ENCODE measurements at regions not wholly inside any gene's neighbourhood (a gene's known extent, or its start where the extent isn't known, plus 50 kb on each side); places are given as distances from the start of the nearest gene placed in this dataset.

DNA sequence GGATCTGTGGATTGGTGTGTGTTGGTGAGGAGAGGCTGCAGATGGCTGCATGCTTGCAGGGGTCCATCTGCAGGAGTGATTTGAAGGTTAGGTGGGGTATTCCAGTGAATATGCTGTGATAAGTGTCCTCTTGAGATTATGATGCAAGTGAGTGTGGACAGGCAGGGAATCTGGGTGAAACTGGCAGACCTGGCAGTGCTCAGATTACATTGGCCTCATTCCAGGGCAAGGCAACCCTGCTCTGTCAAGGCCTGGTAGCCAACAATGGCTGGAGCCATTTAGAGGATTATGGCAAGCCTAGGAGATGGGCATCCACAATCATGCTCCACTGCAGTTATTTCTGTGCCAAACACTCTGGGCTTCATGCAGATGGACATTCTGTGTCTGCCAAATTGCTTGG is 113.9 kb downstream of the RTL3 start:
- Histone ChIP-seq H3K9ac (no peak overlapping the region), H3K27me3 (ENCODE audit: control insufficient read depth, insufficient read depth, low read length) (no peaks in the 10 kb centered on the region), H3K4me3 (ENCODE audit: low read depth, low read length) (no peak overlapping the region), H3K4me1 (no peaks in the 10 kb centered on the region), H3K9me3 (ENCODE audit: control insufficient read depth, low read length) (no peaks in the 10 kb centered on the region), H3K36me3 (ENCODE audit: control insufficient read depth, insufficient read depth, low read length) (no peaks in the 10 kb centered on the region), H2AFZ (no peak overlapping the region), H3K27ac (no peak overlapping the region), H3K79me2 (no peaks in the 10 kb centered on the region), H3K4me2 (ENCODE audit: low read length) (no peak overlapping the region)
- TF ChIP-seq, protein P1, sequence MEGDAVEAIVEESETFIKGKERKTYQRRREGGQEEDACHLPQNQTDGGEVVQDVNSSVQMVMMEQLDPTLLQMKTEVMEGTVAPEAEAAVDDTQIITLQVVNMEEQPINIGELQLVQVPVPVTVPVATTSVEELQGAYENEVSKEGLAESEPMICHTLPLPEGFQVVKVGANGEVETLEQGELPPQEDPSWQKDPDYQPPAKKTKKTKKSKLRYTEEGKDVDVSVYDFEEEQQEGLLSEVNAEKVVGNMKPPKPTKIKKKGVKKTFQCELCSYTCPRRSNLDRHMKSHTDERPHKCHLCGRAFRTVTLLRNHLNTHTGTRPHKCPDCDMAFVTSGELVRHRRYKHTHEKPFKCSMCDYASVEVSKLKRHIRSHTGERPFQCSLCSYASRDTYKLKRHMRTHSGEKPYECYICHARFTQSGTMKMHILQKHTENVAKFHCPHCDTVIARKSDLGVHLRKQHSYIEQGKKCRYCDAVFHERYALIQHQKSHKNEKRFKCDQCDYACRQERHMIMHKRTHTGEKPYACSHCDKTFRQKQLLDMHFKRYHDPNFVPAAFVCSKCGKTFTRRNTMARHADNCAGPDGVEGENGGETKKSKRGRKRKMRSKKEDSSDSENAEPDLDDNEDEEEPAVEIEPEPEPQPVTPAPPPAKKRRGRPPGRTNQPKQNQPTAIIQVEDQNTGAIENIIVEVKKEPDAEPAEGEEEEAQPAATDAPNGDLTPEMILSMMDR (IDR thresholded peaks at IDR 0.05) = no peak

DNA sequence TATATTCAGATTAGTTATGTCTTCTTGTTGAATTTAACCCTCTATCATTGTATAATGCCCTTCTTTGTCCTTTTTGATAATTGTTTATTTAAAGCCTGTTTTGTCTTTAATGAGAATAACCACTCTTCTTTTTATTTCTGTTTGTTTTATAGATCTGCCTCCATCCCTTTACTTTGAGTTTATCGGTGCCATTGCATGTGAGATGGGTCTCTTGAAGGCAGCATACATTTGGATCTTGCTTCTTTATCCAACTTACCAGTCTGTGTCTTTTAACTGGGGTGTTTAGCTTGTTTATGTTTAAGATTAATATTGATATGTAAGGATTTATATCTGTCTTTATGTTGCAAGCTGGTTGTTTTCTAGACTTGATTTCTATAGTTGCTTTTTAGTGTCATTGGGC is 115.8 kb downstream of the RTL3 start:
- Histone ChIP-seq H2AFZ (no peak overlapping the region), H3K9me3 (ENCODE audit: control insufficient read depth, low read length) (no peaks in the 10 kb centered on the region), H3K27me3 (ENCODE audit: control insufficient read depth, insufficient read depth, low read length) (no peaks in the 10 kb centered on the region), H3K36me3 (ENCODE audit: control insufficient read depth, insufficient read depth, low read length) (no peaks in the 10 kb centered on the region), H3K9ac (no peak overlapping the region), H3K4me2 (ENCODE audit: low read length) (no peak overlapping the region), H3K79me2 (no peaks in the 10 kb centered on the region), H3K27ac (no peak overlapping the region), H3K4me1 (no peaks in the 10 kb centered on the region), H3K4me3 (ENCODE audit: low read depth, low read length) (no peak overlapping the region)
- TF ChIP-seq, protein P1 (IDR thresholded peaks at IDR 0.05) = no peak

DNA sequence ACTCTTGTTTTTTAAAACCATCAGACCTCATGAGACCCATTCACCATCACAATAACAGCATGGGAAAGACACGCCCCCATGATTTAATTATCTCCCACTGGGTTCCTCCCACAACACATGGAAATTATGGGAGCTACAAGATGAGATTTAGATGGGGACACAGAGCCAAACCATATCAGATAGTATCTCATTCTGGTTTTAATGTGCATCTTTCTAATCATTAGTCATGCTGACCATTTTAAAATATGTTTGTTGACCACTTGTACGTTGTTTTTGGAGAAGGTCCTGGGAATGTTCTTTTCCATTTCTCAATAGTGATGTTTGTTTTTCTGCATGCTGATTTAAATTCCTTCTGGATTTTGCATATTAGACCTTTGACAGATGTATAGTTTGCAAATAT is 119.0 kb downstream of the RTL3 start:
- no peak overlapping the region for H3K9ac ChIP-seq
- H2AFZ ChIP-seq = no peak overlapping the region
- H3K4me1 ChIP-seq = no peaks in the 10 kb centered on the region
- H3K4me3 ChIP-seq (ENCODE audit: low read depth, low read length) = no peak overlapping the region
- no peak overlapping the region for H3K4me2 ChIP-seq (ENCODE audit: low read length)
- no peaks in the 10 kb centered on the region for H3K79me2 ChIP-seq
- no peaks in the 10 kb centered on the region for H3K27me3 ChIP-seq (ENCODE audit: control insufficient read depth, insufficient read depth, low read length)
- no peaks in the 10 kb centered on the region for H3K36me3 ChIP-seq (ENCODE audit: control insufficient read depth, insufficient read depth, low read length)
- TF ChIP-seq, protein P1 (IDR thresholded peaks at IDR 0.05) = no peak
- no peaks in the 10 kb centered on the region for H3K9me3 ChIP-seq (ENCODE audit: control insufficient read depth, low read length)
- H3K27ac ChIP-seq = no peak overlapping the region

DNA sequence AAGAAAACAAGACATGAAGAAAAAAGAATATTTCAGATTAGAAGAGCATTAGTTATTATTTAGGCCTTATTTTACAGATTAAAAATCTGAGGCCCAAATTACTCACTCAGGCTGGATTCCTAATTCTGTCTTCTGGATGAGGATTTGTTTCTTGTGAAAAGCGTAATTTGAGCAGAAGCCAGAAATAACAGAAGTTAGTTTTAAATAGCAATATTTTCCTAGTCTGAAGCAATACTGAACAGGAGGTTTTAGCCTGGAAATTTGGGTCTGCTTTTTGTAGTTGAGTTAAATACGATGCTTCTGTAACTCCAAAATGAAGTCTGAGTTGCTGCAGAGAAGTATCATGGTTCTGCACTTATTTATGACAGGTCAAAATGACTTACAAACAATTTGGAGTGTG is 124.9 kb downstream of the RTL3 start:
- Histone ChIP-seq H3K79me2 (no peaks in the 10 kb centered on the region), H3K4me1 (no peaks in the 10 kb centered on the region), H3K27me3 (ENCODE audit: control insufficient read depth, insufficient read depth, low read length) (no peaks in the 10 kb centered on the region), H3K9me3 (ENCODE audit: control insufficient read depth, low read length) (no peaks in the 10 kb centered on the region), H3K36me3 (ENCODE audit: control insufficient read depth, insufficient read depth, low read length) (no peaks in the 10 kb centered on the region), H3K4me2 (ENCODE audit: low read length) (no peak overlapping the region), H3K27ac (no peak overlapping the region), H2AFZ (no peak overlapping the region), H3K9ac (no peak overlapping the region), H3K4me3 (ENCODE audit: low read depth, low read length) (no peak overlapping the region)
- TF ChIP-seq, protein P1 (IDR thresholded peaks at IDR 0.05) = no peak

DNA sequence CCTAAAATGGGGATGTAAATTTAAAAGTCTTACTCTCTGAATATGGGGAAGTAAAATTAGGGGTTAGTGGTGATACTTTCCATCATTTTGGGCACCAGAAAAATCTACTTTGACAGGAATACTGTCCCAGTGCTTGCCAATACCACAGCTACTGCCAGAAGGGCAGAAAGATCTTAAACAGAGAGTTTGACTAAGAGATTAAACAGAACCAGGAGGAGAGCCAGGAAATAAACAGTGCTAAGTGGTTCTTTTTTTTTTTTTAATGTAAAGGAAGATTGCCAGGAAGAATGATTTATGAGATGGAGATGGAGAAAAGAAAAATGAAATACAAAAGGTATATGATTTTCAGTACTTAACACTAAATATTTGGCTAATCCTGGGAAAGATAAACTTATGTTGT is 126.8 kb downstream of the RTL3 start:
- H3K27me3 ChIP-seq (ENCODE audit: control insufficient read depth, insufficient read depth, low read length) = no peaks in the 10 kb centered on the region
- TF ChIP-seq, protein P1 (IDR thresholded peaks at IDR 0.05) = no peak
- no peaks in the 10 kb centered on the region for H3K36me3 ChIP-seq (ENCODE audit: control insufficient read depth, insufficient read depth, low read length)
- H3K4me3 ChIP-seq (ENCODE audit: low read depth, low read length) = no peak overlapping the region
- no peak overlapping the region for H3K27ac ChIP-seq
- no peaks in the 10 kb centered on the region for H3K9me3 ChIP-seq (ENCODE audit: control insufficient read depth, low read length)
- no peak overlapping the region for H2AFZ ChIP-seq
- H3K9ac ChIP-seq = no peak overlapping the region
- no peaks in the 10 kb centered on the region for H3K4me1 ChIP-seq
- H3K4me2 ChIP-seq (ENCODE audit: low read length) = no peak overlapping the region
- no peaks in the 10 kb centered on the region for H3K79me2 ChIP-seq
